Spleen (tissue), 11 donors: ENCODE measurements at regions not wholly inside any gene's neighbourhood (a gene's known extent, or its start where the extent isn't known, plus 50 kb on each side); places are given as distances from the start of the nearest gene placed in this dataset.

Experiments used
- DNase-seq: peaks from one replicate; pipeline ENCODE4 v3.0.0-alpha.2; 2020
- H3K27ac ChIP-seq, 8 donors: fragments of 200-600 bp; sonication (generic) in 7 of 8; 1 replicate in 4 of 8; 2 replicates in 4 of 8; pipeline versions ENCODE4 v1.5.0 to v1.8.0; 2016 to 2021; ENCODE audit warnings: inconsistent platforms in 4 of 8, mild to moderate bottlenecking in 4 of 8, moderate library complexity in 1 of 8
- H3K27me3 ChIP-seq, 7 donors: fragments of 200-600 bp; sonication (generic) in 6 of 7; replicated peaks in 1 of 7; 1 replicate in 4 of 7; 2 replicates in 3 of 7; pipeline versions ENCODE4 v1.5.0 to v1.8.0; 2016 to 2021; ENCODE audit warnings: inconsistent platforms in 3 of 7, mild to moderate bottlenecking in 1 of 7
- H3K36me3 ChIP-seq, 6 donors: fragments of 200-600 bp; sonication (generic) in 5 of 6; 1 replicate in 4 of 6; 2 replicates in 2 of 6; pipeline versions ENCODE4 v1.5.0 to v1.8.0; 2016 to 2021; ENCODE audit warnings: inconsistent platforms in 2 of 6
- H3K4me1 ChIP-seq, 6 donors: fragments of 200-600 bp; sonication (generic) in 5 of 6; 1 replicate in 3 of 6; 2 replicates in 3 of 6; pipeline versions ENCODE4 v1.5.0 to v1.8.0; 2016 to 2021; ENCODE audit warnings: inconsistent platforms in 3 of 6
- H3K4me3 ChIP-seq, 8 donors: fragments of 200-600 bp; sonication (generic) in 7 of 8; 1 replicate in 4 of 8; 2 replicates in 4 of 8; pipeline versions ENCODE4 v1.5.0 to v1.8.0; 2016 to 2021; ENCODE audit warnings: inconsistent platforms in 4 of 8, mild to moderate bottlenecking in 4 of 8, moderate library complexity in 2 of 8
- H3K9me3 ChIP-seq, 8 donors: fragments of 200-600 bp; sonication (generic) in 7 of 8; 1 replicate in 4 of 8; 2 replicates in 4 of 8; pipeline versions ENCODE4 v1.5.0 to v1.8.0; 2016 to 2021; ENCODE audit warnings: inconsistent platforms in 4 of 8
- CTCF ChIP-seq, 11 experiments: fragments of 200-600 bp in 7 of 11; fragments of 450-650 bp in 4 of 11; sonication (generic) in 4 of 11; IDR thresholded peaks in 8 of 11; conservative IDR thresholded peaks in 3 of 11; 1 replicate in 7 of 11; 2 replicates in 4 of 11; pipeline versions ENCODE4 v1.4.0 to v1.8.0; 2016 to 2021; ENCODE audit warnings: antibody characterized with exemption in 11 of 11, inconsistent platforms in 4 of 11, mild to moderate bottlenecking in 1 of 11
- POLR2A ChIP-seq, 3 donors: fragments of 450-650 bp; IDR thresholded peaks; one replicate each; pipeline ENCODE4 v1.5.1; 2017; ENCODE audit warnings: antibody characterized with exemption in 3 of 3, mild to moderate bottlenecking in 1 of 3
- POLR2AphosphoS5 ChIP-seq, 3 donors: sonication (generic); formaldehyde crosslinking; IDR thresholded peaks; one replicate each; pipeline ENCODE4 v1.5.1; 2017; ENCODE audit warnings: antibody characterized with exemption in 3 of 3
- WGBS, 5 donors: extraction: QIAGEN DNeasy Blood & Tissue Kit in 3 of 5; methylation state at CpG; one replicate each; pipeline versions ENCODE4 v1.1.5 to v1.1.7; 2013 to 2018; 5-methylcytosine and 5-hydroxymethylcytosine counted together
- intact Hi-C: fragments of 100-400 bp; cut with DNase I; formaldehyde crosslinking; loops from one replicate; pipeline ENCODE4 v1.15.0; 2023; ENCODE audit warnings: low total_unique reads
- donor health status: healthy with polysubstance abuse.
- donor health status: DM: no; HTN: no; CAD: no; lungs with moderate emphysema.
- donor health status: DM: no; HTN: no; CAD: no.
- donor health status: Bipolar disorder and iron deficiency.
- donor health status: healthy.
- donor health status: DM: no; HTN: no; CAD: no.
- donor health status: DM: yes; HTN: yes; CAD: no.

- Histone ChIP-seq H3K36me3 (no peaks in the 10 kb centered on the region), H3K4me3 (no peak overlapping the region), H3K27me3 (no peaks in the 10 kb centered on the region), H3K4me1 (no peaks in the 10 kb centered on the region), H3K27ac (no peak overlapping the region), H3K9me3 (no peaks in the 10 kb centered on the region)
- intact Hi-C loops, result no loop called here
- no peak for TF ChIP-seq CTCF (IDR thresholded peaks at IDR 0.05 in 8 of 11, conservative IDR thresholded peaks at IDR 0.05 in 3 of 11)
- no peak for TF ChIP-seq POLR2AphosphoS5 (IDR thresholded peaks at IDR 0.05)
- no peak for TF ChIP-seq POLR2A (IDR thresholded peaks at IDR 0.05)
- 80 to 90% (median 85%) methylated on average over 4 of the region's 4 CpGs for WGBS, 5 donors
- no peak for DNase-seq
Measured at GRCh38 chr16:55147396-55147795, 176.6 kb upstream of the IRX6 start.

GRCh38 chr16:55149622-55150021 lies 174.4 kb upstream of the IRX6 start:
- H3K4me3 ChIP-seq, result no peak overlapping the region
- TF ChIP-seq CTCF (IDR thresholded peaks at IDR 0.05 in 8 of 11, conservative IDR thresholded peaks at IDR 0.05 in 3 of 11) (no peak), POLR2AphosphoS5 (IDR thresholded peaks at IDR 0.05) (no peak), POLR2A (IDR thresholded peaks at IDR 0.05) (no peak)
- H3K9me3 ChIP-seq, result no peaks in the 10 kb centered on the region
- WGBS, 5 donors, result 71 to 88% (median 72%) methylated on average over 4 of the region's 4 CpGs
- H3K4me1 ChIP-seq, result no peaks in the 10 kb centered on the region
- no peak for DNase-seq
- peaks cover 0 to 6% (median 0%) of the 10 kb centered on the region in 7 donors for H3K27me3 ChIP-seq
- no peak overlapping the region for H3K27ac ChIP-seq
- no peaks in the 10 kb centered on the region for H3K36me3 ChIP-seq
- intact Hi-C loops, result no loop called here

- intact Hi-C loops, result no loop called here
- DNase-seq, result no peak
- 75 to 79% (median 77%) methylated on average over 6 to 9 of the region's 9 CpGs for WGBS, 5 donors
- H3K4me1 ChIP-seq, result no peaks in the 10 kb centered on the region
- no peaks in the 10 kb centered on the region for H3K9me3 ChIP-seq
- peaks cover 0 to 6% (median 0%) of the 10 kb centered on the region in 7 donors for H3K27me3 ChIP-seq
- H3K27ac ChIP-seq, result no peak overlapping the region
- no peaks in the 10 kb centered on the region for H3K36me3 ChIP-seq
- TF ChIP-seq CTCF (IDR thresholded peaks at IDR 0.05 in 8 of 11, conservative IDR thresholded peaks at IDR 0.05 in 3 of 11), result no peak
- TF ChIP-seq POLR2A (IDR thresholded peaks at IDR 0.05), result no peak
- TF ChIP-seq POLR2AphosphoS5 (IDR thresholded peaks at IDR 0.05), result no peak
- H3K4me3 ChIP-seq, result no peak overlapping the region
Measured at GRCh38 chr16:55151561-55152305, 172.3 kb upstream of the IRX6 start.

DNA sequence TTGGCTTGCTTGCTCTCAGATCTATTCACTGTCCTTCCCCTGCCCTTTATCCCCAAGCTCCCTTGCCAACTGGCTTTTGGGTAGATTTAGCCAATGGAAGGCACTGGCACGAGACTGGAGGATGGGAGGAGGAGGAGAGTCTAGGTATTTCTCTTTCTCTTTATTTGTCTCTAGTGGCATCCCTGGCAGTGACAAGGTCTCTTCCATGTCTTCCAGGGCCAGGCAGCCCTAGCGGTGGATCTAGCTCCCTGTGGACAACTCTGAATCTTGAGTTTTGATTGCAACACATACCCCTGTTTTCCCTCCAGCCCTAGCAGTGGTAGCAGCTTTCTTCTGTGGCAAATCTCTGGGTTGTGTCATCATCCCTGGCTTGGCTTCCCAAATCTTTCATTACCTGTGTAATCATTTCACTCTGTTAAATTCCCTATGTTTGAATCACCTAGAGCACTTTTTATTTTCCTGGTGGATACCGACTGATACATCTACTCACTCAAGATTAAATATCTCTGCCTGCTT lies 171.1 kb upstream of the IRX6 start:
- no peak for DNase-seq
- TF ChIP-seq POLR2AphosphoS5 (IDR thresholded peaks at IDR 0.05), result no peak
- TF ChIP-seq POLR2A (IDR thresholded peaks at IDR 0.05), result no peak
- TF ChIP-seq CTCF (IDR thresholded peaks at IDR 0.05 in 8 of 11, conservative IDR thresholded peaks at IDR 0.05 in 3 of 11), result no peak
- H3K4me1 ChIP-seq, result no peaks in the 10 kb centered on the region
- WGBS, 5 donors, result 70 to 91% (median 89%) methylated on average over 3 of the region's 3 CpGs
- H3K9me3 ChIP-seq, result no peaks in the 10 kb centered on the region
- H3K36me3 ChIP-seq, result no peaks in the 10 kb centered on the region
- intact Hi-C loops, result no loop called here
- H3K4me3 ChIP-seq, result no peak overlapping the region
- peaks cover 0 to 6% (median 0%) of the 10 kb centered on the region in 7 donors for H3K27me3 ChIP-seq
- no peak overlapping the region for H3K27ac ChIP-seq
